GM12878 (cell line): ENCODE measurements at regions not wholly inside any gene's neighbourhood (a gene's known extent, or its start where the extent isn't known, plus 50 kb on each side); places are given as distances from the start of the nearest gene placed in this dataset.

ENCODE experiments used
- ATAC-seq: fragments of 200-7000 bp; cut with Tn5 transposase; 3 replicates; pipeline ENCODE4 v1.9.1; 2020; ENCODE audit warnings: mild to moderate bottlenecking, moderate library complexity
- BruUV-seq: library from RNA; stranded (reverse); fragments of 400-500 nt; replicated peaks from 2 replicates; lab custom pipeline; 2021; lab: Mats Ljungman, UMichigan
- CTCF ChIA-PET: fragments of 300-600 bp; sonication (Branson Sonifier 250); formaldehyde crosslinking; extraction: SDS; loops from one replicate; lab custom pipeline; 2021; ENCODE audit warnings: inconsistent platforms; lab: Yijun Ruan, JAX
- POLR2A ChIA-PET: fragments of 350-600 bp; formaldehyde crosslinking; extraction: SDS; loops from one replicate; lab custom pipeline; 2021; ENCODE audit warnings: inconsistent platforms; lab: Charles Lee
- RAD21 ChIA-PET: fragments of 300-600 bp; sonication (Branson Sonifier 250); formaldehyde crosslinking; loops from one replicate; lab custom pipeline; 2023; ENCODE audit warnings: antibody characterized with exemption; ENCODE audit not compliant: unreplicated experiment; lab: Charles Lee
- SMC1A ChIA-PET: fragments of 300-600 bp; sonication (Branson Sonifier 250); formaldehyde crosslinking; loops from one replicate; lab custom pipeline; 2023; ENCODE audit not compliant: unreplicated experiment, uncharacterized antibody; lab: Charles Lee
- DNase-seq: peaks from one replicate; pipeline ENCODE4 v3.0.0-alpha.2; 2011; ENCODE audit warnings: low read depth, low spot score
- FAIRE-seq: peaks from 3 replicates; lab custom pipeline; 2011; peaks lifted over from hg19 to GRCh38; lab: Jason Lieb, UNC
- H2AFZ ChIP-seq: 2 replicates; pipeline ENCODE4 v1.6.0; 2011; ENCODE audit warnings: low read depth, low read length, control low read depth; ENCODE audit not compliant: control insufficient read depth
- H3K27ac ChIP-seq: 2 replicates; pipeline ENCODE4 v1.5.1; 2011; ENCODE audit warnings: control low read depth; ENCODE audit not compliant: control insufficient read depth, insufficient read depth
- H3K27me3 ChIP-seq, 2 experiments: replicated peaks in 1 of 2; 2 replicates each; pipeline versions ENCODE4 v1.6.0 to v1.6.1; 2011; ENCODE audit warnings: low read length in 1 of 2; ENCODE audit not compliant: control insufficient read depth in 2 of 2, insufficient read depth in 2 of 2
- H3K36me3 ChIP-seq, 2 experiments: 2 replicates each; pipeline ENCODE4 v1.5.1; 2011; ENCODE audit warnings: low read length in 1 of 2; ENCODE audit not compliant: control insufficient read depth in 2 of 2, insufficient read depth in 2 of 2
- H3K4me1 ChIP-seq: 2 replicates; pipeline ENCODE4 v1.6.1; 2011; ENCODE audit warnings: mild to moderate bottlenecking, low read length, moderate library complexity, mixed read lengths; ENCODE audit not compliant: control insufficient read depth, insufficient read depth
- H3K4me2 ChIP-seq: 2 replicates; pipeline ENCODE4 v1.6.0; 2011; ENCODE audit warnings: control low read depth; ENCODE audit not compliant: control insufficient read depth, insufficient read depth
- H3K4me3 ChIP-seq: fragments of 200-600 bp; sonication (generic); 2 replicates; pipeline ENCODE4 v1.5.1; 2016
- H3K79me2 ChIP-seq: 2 replicates; pipeline ENCODE4 v1.6.0; 2011; ENCODE audit warnings: low read length; ENCODE audit not compliant: control insufficient read depth, insufficient read depth
- H3K9ac ChIP-seq: 2 replicates; pipeline ENCODE4 v1.8.0; 2011; ENCODE audit warnings: low read length, control low read depth, mixed read lengths; ENCODE audit not compliant: control insufficient read depth, insufficient read depth
- H3K9me3 ChIP-seq: replicated peaks from 3 replicates; pipeline ENCODE4 v1.5.1; 2011; ENCODE audit warnings: mild to moderate bottlenecking, low read length; ENCODE audit not compliant: control insufficient read depth, insufficient read depth
- H4K20me1 ChIP-seq: 2 replicates; pipeline ENCODE4 v1.6.0; 2011; ENCODE audit not compliant: control insufficient read depth, insufficient read depth
- ATF7 ChIP-seq: fragments of 450-650 bp; IDR thresholded peaks from 2 replicates; pipeline ENCODE4 v1.6.1; 2016; ENCODE audit warnings: low read depth, mild to moderate bottlenecking
- BACH1 ChIP-seq: fragments of 450-650 bp; IDR thresholded peaks from 2 replicates; pipeline ENCODE4 v1.6.1; 2017; ENCODE audit warnings: mild to moderate bottlenecking, borderline replicate concordance
- EGR1 ChIP-seq, 2 experiments: IDR thresholded peaks; 1 replicate in 1 of 2; 2 replicates in 1 of 2; pipeline ENCODE4 v1.6.1; 2011 to 2012; ENCODE audit warnings: low read depth in 2 of 2, low read length in 2 of 2, borderline replicate concordance in 1 of 2, mild to moderate bottlenecking in 1 of 2, moderate library complexity in 1 of 2
- FOXK2 ChIP-seq: fragments of 450-650 bp; IDR thresholded peaks from 2 replicates; pipeline ENCODE4 v1.6.1; 2017; ENCODE audit warnings: mild to moderate bottlenecking, moderate library complexity
- JUNB ChIP-seq: IDR thresholded peaks from 2 replicates; pipeline ENCODE4 v1.6.1; 2016; ENCODE audit warnings: antibody characterized with exemption, mild to moderate bottlenecking
- MEF2A ChIP-seq: IDR thresholded peaks from 2 replicates; pipeline ENCODE4 v1.6.1; 2011; ENCODE audit warnings: low read depth, mild to moderate bottlenecking, low read length, moderate library complexity; ENCODE audit not compliant: insufficient read depth
- NFYB ChIP-seq: IDR thresholded peaks from 2 replicates; pipeline ENCODE4 v1.6.1; 2011; ENCODE audit warnings: low read depth, mild to moderate bottlenecking, low read length, improper control_type of control experiment, moderate library complexity; ENCODE audit not compliant: insufficient read depth
- RELA ChIP-seq: fragments of 450-650 bp; IDR thresholded peaks from 2 replicates; pipeline ENCODE4 v1.8.0; 2014; ENCODE audit warnings: borderline replicate concordance; ENCODE audit not compliant: partially characterized antibody
- TCF12 ChIP-seq: IDR thresholded peaks from 2 replicates; pipeline ENCODE4 v1.6.1; 2011; ENCODE audit warnings: low read depth, mild to moderate bottlenecking, low read length
- ZBTB11 ChIP-seq: fragments of 450-650 bp; formaldehyde crosslinking; IDR thresholded peaks from 2 replicates; pipeline ENCODE4 v1.5.0; 2022; ENCODE audit warnings: mild to moderate bottlenecking, missing genetic modification characterization
- ZNF217 ChIP-seq: fragments of 450-650 bp; IDR thresholded peaks from 2 replicates; pipeline ENCODE4 v1.6.1; 2017; ENCODE audit warnings: antibody characterized with exemption, mild to moderate bottlenecking
- WGBS: methylation state at CpG from one replicate; pipeline ENCODE4 v1.1.6; 2016; ENCODE audit warnings: low lambda C conversion rate; ENCODE audit not compliant: insufficient replicate concordance, insufficient coverage; ENCODE audit errors: missing lambda C conversion rate; 5-methylcytosine and 5-hydroxymethylcytosine counted together
- in situ Hi-C: fragments of 300-500 bp; cut with MboI; formaldehyde crosslinking; loops from 9 replicates; pipeline ENCODE4 v1.14.3; 2018; ENCODE audit warnings: mixed read lengths
- intact Hi-C: fragments of 100-400 bp; cut with micrococcal nuclease; formaldehyde crosslinking; loops from one replicate; pipeline ENCODE4 v1.14.2; 2022; ENCODE audit not compliant: unreplicated experiment
- TF ChIP-seq, protein P1 (sequence below): IDR thresholded peaks from 2 replicates; pipeline ENCODE4 v1.6.1; 2011; ENCODE audit warnings: borderline replicate concordance, low read depth, mild to moderate bottlenecking, moderate library complexity, mixed read lengths, low read length; ENCODE audit not compliant: insufficient read depth; ENCODE audit errors: extremely low read length

DNA sequence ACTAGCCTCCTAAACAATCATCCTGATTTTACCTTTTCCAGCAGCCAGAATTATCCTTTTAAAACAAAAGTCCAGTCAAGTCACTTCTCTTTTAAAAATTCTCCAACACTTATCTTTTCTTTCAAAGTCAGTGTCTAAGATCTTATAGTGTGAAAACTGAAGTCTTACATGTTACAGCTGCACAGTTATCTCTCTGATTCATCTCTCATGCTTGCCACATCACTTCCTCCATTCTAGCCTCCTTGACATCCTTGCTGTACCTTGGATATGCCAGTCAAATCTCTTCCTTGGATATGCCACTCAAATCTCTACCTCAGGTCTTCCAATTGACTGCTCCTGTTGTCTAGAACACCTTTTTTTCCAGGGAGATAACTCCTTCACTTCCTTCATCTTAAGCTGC is 361.7 kb upstream of the FTMT start (continued):
- TF ChIP-seq, protein P1, sequence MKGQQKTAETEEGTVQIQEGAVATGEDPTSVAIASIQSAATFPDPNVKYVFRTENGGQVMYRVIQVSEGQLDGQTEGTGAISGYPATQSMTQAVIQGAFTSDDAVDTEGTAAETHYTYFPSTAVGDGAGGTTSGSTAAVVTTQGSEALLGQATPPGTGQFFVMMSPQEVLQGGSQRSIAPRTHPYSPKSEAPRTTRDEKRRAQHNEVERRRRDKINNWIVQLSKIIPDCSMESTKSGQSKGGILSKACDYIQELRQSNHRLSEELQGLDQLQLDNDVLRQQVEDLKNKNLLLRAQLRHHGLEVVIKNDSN: no peak

DNA sequence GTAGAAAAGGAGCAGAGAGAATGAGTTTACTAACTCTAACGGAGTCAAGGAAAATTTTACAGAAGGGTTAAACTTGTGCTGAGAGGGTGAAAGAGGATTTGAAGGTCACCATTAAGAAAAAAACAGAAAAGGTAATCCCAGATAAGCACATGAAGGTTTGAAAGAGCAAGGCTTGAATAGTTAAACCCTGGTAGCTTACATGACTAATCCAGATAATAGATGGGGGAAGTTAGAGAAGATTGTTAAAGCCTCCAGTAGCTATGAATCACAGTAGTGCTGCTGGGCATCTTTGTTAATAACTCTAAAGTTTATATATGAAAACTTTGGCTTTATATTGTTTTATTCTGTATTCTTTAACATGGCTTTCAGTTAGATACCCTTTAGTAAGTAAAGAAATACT is 354.5 kb upstream of the FTMT start:
- H3K4me2 ChIP-seq: no peak overlapping the region
- in situ Hi-C loops (no loop called here), intact Hi-C loops (no loop called here)
- BruUV-seq: no TSS peak
- ATAC-seq: no peak
- no peaks in the 10 kb centered on the region for H3K27me3 ChIP-seq
- 0% methylated on average over 1 of the region's 1 CpG for WGBS
- CTCF ChIA-PET: no interaction called here
- no peaks in the 10 kb centered on the region for H4K20me1 ChIP-seq
- POLR2A ChIA-PET: no interaction called here
- SMC1A ChIA-PET: no interaction called here
- no peaks in the 10 kb centered on the region for H3K9me3 ChIP-seq
- no peak overlapping the region for H3K9ac ChIP-seq
- H3K4me3 ChIP-seq: no peak overlapping the region
- H3K36me3 ChIP-seq: no peaks in the 10 kb centered on the region
- H3K27ac ChIP-seq: no peak overlapping the region
- H3K4me1 ChIP-seq: no peaks in the 10 kb centered on the region
- H3K79me2 ChIP-seq: no peaks in the 10 kb centered on the region
- no peak for DNase-seq
- no peak for TF ChIP-seq ATF7
- no peak for TF ChIP-seq TCF12
- no peak for TF ChIP-seq RELA
- no peak for TF ChIP-seq ZNF217
- TF ChIP-seq JUNB: no peak
- TF ChIP-seq MEF2A: no peak
- TF ChIP-seq EGR1 (IDR thresholded peaks at IDR 0.05; ENCODE audit: borderline replicate concordance in 1 of 2, low read depth in 2 of 2, low read length in 2 of 2): no peak
- no peak for TF ChIP-seq ZBTB11
- no peak for TF ChIP-seq NFYB
- TF ChIP-seq FOXK2: no peak
- TF ChIP-seq BACH1: no peak
- TF ChIP-seq, all 136 proteins: peak for 0
- no peak for FAIRE-seq
- RAD21 ChIA-PET: no interaction called here
- H2AFZ ChIP-seq: no peak overlapping the region
